ENCODE measurements at regions not wholly inside any gene's neighbourhood (a gene's known extent, or its start where the extent isn't known, plus 50 kb on each side); places are given as distances from the start of the nearest gene placed in this dataset.

DNA sequence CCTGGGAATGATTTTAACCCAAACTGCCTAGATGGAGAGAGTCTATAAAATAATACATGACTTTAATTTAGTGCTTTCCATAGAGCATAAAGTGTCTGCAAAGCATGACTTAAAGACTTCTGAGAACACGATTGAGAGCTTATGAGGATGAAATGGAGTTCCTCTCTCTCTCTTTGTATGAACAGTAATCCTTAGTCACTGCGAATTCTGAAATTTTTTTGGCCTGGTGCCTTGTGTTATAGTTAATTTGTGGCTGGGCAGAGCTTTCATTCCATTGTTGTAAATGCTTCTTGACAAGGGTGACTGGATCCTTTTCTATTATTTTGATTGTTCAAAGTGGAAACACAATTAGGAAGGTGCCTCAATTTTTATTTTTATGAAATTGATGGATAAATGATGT lies 179.5 kb downstream of the CEP135 start:
- no peak overlapping the region for H2AFZ ChIP-seq
- H3K4me2 ChIP-seq = no peak overlapping the region

DNA sequence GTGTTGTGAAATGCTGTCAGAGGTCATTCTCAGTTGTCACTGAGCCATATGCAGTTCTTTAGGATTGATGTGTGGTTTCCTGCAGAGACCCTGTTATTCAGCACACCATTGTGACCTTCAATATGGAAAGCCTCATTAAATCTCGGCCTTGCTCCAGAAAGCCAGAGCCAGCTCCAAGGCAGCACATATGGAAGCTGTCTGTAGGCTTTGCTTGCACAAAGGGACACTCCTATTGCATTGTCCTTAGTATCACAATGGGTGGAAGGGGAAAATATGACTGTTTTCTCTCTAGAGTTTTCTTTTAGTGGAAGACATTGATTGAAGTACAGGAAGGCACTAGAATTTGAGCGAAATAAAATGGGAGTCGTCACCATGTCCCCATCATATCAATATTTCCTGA lies 179.0 kb downstream of the CEP135 start:
- ChIA-PET CTCF (interaction anchor here (0.6 kb wide), 1 partner anchor 286 kb away, joined by 5 read pairs; no protein-coding TSS in a partner anchor), POLR2A (ENCODE audit: unreplicated experiment) (no interaction called here)
- no peaks in the 10 kb centered on the region for H3K9me3 ChIP-seq (ENCODE audit: insufficient read depth, low read depth)
- no peaks in the 10 kb centered on the region for H3K27me3 ChIP-seq (ENCODE audit: insufficient read depth, low read depth)
- DNase-seq = no peak
- H3K4me2 ChIP-seq = no peak overlapping the region
- no peaks in the 10 kb centered on the region for H3K9me2 ChIP-seq (ENCODE audit: insufficient read depth)
- TF ChIP-seq, protein P1, sequence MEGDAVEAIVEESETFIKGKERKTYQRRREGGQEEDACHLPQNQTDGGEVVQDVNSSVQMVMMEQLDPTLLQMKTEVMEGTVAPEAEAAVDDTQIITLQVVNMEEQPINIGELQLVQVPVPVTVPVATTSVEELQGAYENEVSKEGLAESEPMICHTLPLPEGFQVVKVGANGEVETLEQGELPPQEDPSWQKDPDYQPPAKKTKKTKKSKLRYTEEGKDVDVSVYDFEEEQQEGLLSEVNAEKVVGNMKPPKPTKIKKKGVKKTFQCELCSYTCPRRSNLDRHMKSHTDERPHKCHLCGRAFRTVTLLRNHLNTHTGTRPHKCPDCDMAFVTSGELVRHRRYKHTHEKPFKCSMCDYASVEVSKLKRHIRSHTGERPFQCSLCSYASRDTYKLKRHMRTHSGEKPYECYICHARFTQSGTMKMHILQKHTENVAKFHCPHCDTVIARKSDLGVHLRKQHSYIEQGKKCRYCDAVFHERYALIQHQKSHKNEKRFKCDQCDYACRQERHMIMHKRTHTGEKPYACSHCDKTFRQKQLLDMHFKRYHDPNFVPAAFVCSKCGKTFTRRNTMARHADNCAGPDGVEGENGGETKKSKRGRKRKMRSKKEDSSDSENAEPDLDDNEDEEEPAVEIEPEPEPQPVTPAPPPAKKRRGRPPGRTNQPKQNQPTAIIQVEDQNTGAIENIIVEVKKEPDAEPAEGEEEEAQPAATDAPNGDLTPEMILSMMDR (conservative IDR thresholded peaks at IDR 0.05) = no peak
- no peak for TF ChIP-seq EZH2 (IDR thresholded peaks at IDR 0.05; ENCODE audit: low read depth)
- H4K20me1 ChIP-seq (ENCODE audit: insufficient read depth) = no peaks in the 10 kb centered on the region
- no peak overlapping the region for H3K4me3 ChIP-seq
- no peaks in the 10 kb centered on the region for H3K36me3 ChIP-seq (ENCODE audit: low read depth)
- H3K4me1 ChIP-seq (replicated peaks; ENCODE audit: insufficient read depth) = no peaks in the 10 kb centered on the region
- H2AFZ ChIP-seq = no peak overlapping the region
- no peaks in the 10 kb centered on the region for H3K79me2 ChIP-seq (ENCODE audit: low read depth)
- intact Hi-C loops (cut with micrococcal nuclease; ENCODE audit: unreplicated experiment) = no loop called here
- no peaks in the 10 kb centered on the region for H3F3A ChIP-seq (ENCODE audit: insufficient read depth, low read depth)
- H3K27ac ChIP-seq = no peak overlapping the region
- BruUV-seq (replicated peaks) = no TSS peak

More for the DNA sequence above, 179.5 kb downstream of the CEP135 start:
- H3K79me2 ChIP-seq (ENCODE audit: low read depth) = no peaks in the 10 kb centered on the region
- no peaks in the 10 kb centered on the region for H3K36me3 ChIP-seq (ENCODE audit: low read depth)
- H3K27me3 ChIP-seq (ENCODE audit: insufficient read depth, low read depth) = no peaks in the 10 kb centered on the region
- intact Hi-C loops (cut with micrococcal nuclease; ENCODE audit: unreplicated experiment) = no loop called here
- TF ChIP-seq EZH2 (IDR thresholded peaks at IDR 0.05; ENCODE audit: low read depth) = no peak
- TF ChIP-seq, protein P1 (conservative IDR thresholded peaks at IDR 0.05) = no peak
- H3K4me1 ChIP-seq (replicated peaks; ENCODE audit: insufficient read depth) = no peaks in the 10 kb centered on the region
- H3F3A ChIP-seq (ENCODE audit: insufficient read depth, low read depth) = no peaks in the 10 kb centered on the region
- DNase-seq = no peak
- ChIA-PET POLR2A (ENCODE audit: unreplicated experiment) (no interaction called here), CTCF (interaction anchor here (0.6 kb wide), 1 partner anchor 285 kb away, joined by 5 read pairs; no protein-coding TSS in a partner anchor)
- H3K9me3 ChIP-seq (ENCODE audit: insufficient read depth, low read depth) = no peaks in the 10 kb centered on the region
- no peak overlapping the region for H3K27ac ChIP-seq
- no peaks in the 10 kb centered on the region for H4K20me1 ChIP-seq (ENCODE audit: insufficient read depth)
- H3K4me3 ChIP-seq = no peak overlapping the region
- no TSS peak for BruUV-seq (replicated peaks)
- no peaks in the 10 kb centered on the region for H3K9me2 ChIP-seq (ENCODE audit: insufficient read depth)

DNA sequence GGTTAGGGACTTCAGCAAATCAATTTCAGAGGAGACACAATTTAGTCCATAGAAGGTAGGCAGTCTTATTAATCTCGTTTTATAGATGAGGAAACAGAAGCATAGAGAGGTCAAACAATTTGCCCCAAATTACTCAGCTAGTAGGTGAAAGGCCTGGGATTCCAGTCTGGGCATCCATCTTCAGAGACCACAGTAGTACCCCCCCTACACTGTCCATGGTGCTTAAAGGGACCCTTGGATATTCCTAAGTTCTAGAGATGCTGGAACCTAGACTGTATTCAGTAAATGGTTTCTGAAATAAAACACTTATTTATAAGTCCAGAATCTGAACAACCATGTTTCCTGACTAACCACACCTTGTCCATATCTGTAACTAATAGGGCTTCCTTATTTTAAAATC lies 174.8 kb downstream of the CEP135 start:
- no peak overlapping the region for H3K4me3 ChIP-seq
- H4K20me1 ChIP-seq (ENCODE audit: insufficient read depth) = no peaks in the 10 kb centered on the region
- POLR2A ChIA-PET (ENCODE audit: unreplicated experiment) = no interaction called here
- no peaks in the 10 kb centered on the region for H3K9me3 ChIP-seq (ENCODE audit: insufficient read depth, low read depth)
- no peaks in the 10 kb centered on the region for H3F3A ChIP-seq (ENCODE audit: insufficient read depth, low read depth)
- H3K27ac ChIP-seq = no peak overlapping the region
- no peaks in the 10 kb centered on the region for H3K27me3 ChIP-seq (ENCODE audit: insufficient read depth, low read depth)
- CTCF ChIA-PET = no interaction called here
- TF ChIP-seq, protein P1 (conservative IDR thresholded peaks at IDR 0.05) = no peak
- TF ChIP-seq EZH2 (IDR thresholded peaks at IDR 0.05; ENCODE audit: low read depth) = no peak
- no peak overlapping the region for H3K4me2 ChIP-seq
- no peaks in the 10 kb centered on the region for H3K79me2 ChIP-seq (ENCODE audit: low read depth)
- no peaks in the 10 kb centered on the region for H3K9me2 ChIP-seq (ENCODE audit: insufficient read depth)
- intact Hi-C loops (cut with micrococcal nuclease; ENCODE audit: unreplicated experiment) = no loop called here
- H3K36me3 ChIP-seq (ENCODE audit: low read depth) = no peaks in the 10 kb centered on the region
- H2AFZ ChIP-seq = no peak overlapping the region
- BruUV-seq (replicated peaks) = no TSS peak
- DNase-seq = no peak
- no peaks in the 10 kb centered on the region for H3K4me1 ChIP-seq (replicated peaks; ENCODE audit: insufficient read depth)
